IPS DF 6.9 (cell line): ENCODE measurements at regions not wholly inside any gene's neighbourhood (a gene's known extent, or its start where the extent isn't known, plus 50 kb on each side); places are given as distances from the start of the nearest gene placed in this dataset.

Source experiments
- DNase-seq: peaks from one replicate; pipeline ENCODE4 v3.0.0-alpha.2; 2013; ENCODE audit warnings: low read depth, low spot score
- H3K27ac ChIP-seq: one replicate; pipeline ENCODE4 v1.5.1; 2013; ENCODE audit warnings: low read length, control low read depth
- H3K27me3 ChIP-seq: 2 replicates; pipeline ENCODE4 v1.6.1; 2013; ENCODE audit warnings: mild to moderate bottlenecking, low read length; ENCODE audit not compliant: control insufficient read depth, insufficient read depth
- H3K36me3 ChIP-seq: 2 replicates; pipeline ENCODE4 v1.6.1; 2013; ENCODE audit warnings: low read length; ENCODE audit not compliant: control insufficient read depth, insufficient read depth
- H3K4me1 ChIP-seq: 2 replicates; pipeline ENCODE4 v1.6.1; 2013; ENCODE audit warnings: low read length; ENCODE audit not compliant: control insufficient read depth, insufficient read depth
- H3K4me3 ChIP-seq: 2 replicates; pipeline ENCODE4 v1.5.1; 2013; ENCODE audit warnings: mild to moderate bottlenecking, low read length
- H3K9me3 ChIP-seq: 2 replicates; pipeline ENCODE4 v1.6.1; 2013; ENCODE audit warnings: low read length, inconsistent platforms; ENCODE audit not compliant: control insufficient read depth, insufficient read depth
- WGBS: extraction: QIAGEN DNeasy Blood & Tissue Kit; methylation state at CpG from one replicate; pipeline ENCODE4 v1.1.7; 2013; ENCODE audit warnings: mixed read lengths, missing lambda C conversion rate; ENCODE audit not compliant: insufficient read length, insufficient coverage; 5-methylcytosine and 5-hydroxymethylcytosine counted together

DNA sequence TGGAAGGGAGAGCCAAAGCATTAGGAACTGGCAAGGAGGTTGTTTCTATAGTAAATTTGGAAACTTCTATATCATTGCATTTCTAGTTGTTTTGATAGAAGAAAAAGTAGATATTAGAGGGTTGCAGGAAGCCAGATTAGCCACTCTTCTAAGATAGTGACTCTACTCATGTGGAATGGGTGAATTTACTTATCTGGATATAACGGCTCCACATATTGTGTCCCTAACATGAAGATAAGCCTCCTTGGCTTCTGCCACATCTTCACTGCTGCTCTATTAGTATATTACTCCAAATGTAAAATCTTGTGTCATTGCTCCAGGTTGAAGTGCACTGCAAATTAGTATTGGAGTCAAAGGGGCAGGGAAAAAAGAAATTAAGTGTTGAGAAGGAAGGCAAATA is 283.3 kb downstream of the CASP12 start:
- no peak overlapping the region for H3K27ac ChIP-seq
- no peaks in the 10 kb centered on the region for H3K9me3 ChIP-seq
- no peak overlapping the region for H3K4me3 ChIP-seq
- H3K4me1 ChIP-seq: no peaks in the 10 kb centered on the region
- H3K36me3 ChIP-seq: no peaks in the 10 kb centered on the region
- DNase-seq: no peak
- H3K27me3 ChIP-seq: no peaks in the 10 kb centered on the region
- WGBS: no CpG with 5 or more reads among the region's 1 CpG

DNA sequence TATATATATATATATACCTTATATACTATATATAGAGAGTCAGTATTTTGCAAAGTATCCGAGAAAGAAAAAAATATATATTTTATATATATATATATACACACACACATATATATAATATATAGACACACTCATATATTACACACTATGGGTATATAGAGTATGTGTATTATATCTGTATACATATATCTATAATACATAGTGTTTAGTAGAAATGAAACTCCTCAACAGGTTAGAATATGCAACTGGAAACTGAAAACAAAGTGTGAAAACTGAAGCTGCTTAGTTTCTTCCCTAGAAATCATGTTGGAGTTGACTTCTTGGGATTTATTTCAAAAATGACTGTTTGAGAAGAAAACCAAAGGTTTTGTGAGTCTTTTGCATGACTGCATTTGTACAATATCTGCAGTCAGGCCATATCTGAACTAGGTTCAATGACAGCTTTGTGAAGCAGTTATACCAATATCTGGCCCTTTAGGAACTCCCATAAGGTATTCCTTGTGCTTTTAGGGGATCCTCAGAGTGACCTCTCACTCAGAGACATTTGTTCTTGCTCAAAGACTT is 284.1 kb downstream of the CASP12 start:
- no peaks in the 10 kb centered on the region for H3K27me3 ChIP-seq
- H3K36me3 ChIP-seq: no peaks in the 10 kb centered on the region
- WGBS: no CpG with 5 or more reads among the region's 1 CpG
- H3K4me3 ChIP-seq: no peak overlapping the region
- H3K27ac ChIP-seq: no peak overlapping the region
- no peak for DNase-seq
- H3K9me3 ChIP-seq: no peaks in the 10 kb centered on the region
- no peaks in the 10 kb centered on the region for H3K4me1 ChIP-seq

DNA sequence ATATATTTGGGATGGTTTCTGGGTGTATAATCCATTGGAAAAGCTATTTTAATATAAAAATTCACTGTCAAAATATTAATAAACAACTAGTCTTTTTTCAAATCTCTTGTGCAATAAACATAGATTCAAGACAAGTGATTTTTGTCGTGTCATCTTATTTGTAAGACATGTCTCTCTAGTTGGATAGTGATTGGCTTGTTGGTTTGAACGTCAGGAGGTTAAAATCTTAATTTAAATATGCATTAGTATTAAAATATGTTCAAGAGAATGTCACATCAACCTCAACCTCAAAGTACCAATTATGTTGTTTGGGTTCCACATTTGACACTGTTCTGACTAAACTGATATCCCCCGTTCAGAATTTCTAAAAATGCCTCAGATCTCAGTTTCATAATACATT is 287.6 kb downstream of the CASP12 start:
- Histone ChIP-seq H3K36me3 (no peaks in the 10 kb centered on the region), H3K4me1 (no peaks in the 10 kb centered on the region), H3K9me3 (no peaks in the 10 kb centered on the region), H3K27me3 (no peaks in the 10 kb centered on the region), H3K27ac (no peak overlapping the region), H3K4me3 (no peak overlapping the region)
- no CpG with 5 or more reads among the region's 3 CpGs for WGBS
- DNase-seq: no peak

DNA sequence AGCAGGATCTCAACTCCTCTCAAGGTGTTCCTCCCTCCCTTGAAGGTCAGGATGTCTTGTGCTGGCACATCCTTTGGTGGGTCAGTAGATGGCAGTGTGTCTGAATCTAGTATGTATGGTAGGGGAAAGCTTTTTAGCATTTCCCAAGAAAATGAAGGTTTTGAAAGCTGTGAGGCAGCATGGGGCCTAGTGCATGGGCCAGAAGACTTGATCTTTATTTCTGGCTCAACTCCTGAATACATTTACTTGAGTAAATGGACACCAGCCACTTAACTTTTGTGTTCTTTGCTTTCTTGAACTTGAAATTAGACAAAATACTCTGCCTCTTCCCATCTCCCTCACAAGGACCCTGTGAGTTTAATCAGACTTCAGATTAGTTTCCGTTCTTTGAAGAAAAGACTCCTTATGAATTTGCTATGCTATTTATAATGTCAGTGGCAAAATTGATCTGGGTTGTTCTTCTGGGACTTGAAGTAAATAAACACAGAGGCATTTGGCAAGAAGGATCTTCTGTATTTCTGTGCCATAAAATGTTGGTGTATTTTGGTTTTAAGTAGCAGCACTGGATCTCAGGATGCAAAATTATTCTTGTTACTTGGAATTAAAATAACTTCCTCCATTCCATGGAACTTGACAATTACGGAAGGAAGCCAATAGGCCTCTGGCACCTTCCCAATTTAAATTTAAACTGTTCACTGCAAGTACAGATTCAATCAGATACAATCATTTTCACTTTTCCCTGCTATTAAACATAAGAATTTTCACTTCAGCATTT is 288.8 kb downstream of the CASP12 start:
- Histone ChIP-seq H3K27ac (no peak overlapping the region), H3K4me3 (no peak overlapping the region), H3K27me3 (no peaks in the 10 kb centered on the region), H3K36me3 (no peaks in the 10 kb centered on the region), H3K9me3 (no peaks in the 10 kb centered on the region), H3K4me1 (no peaks in the 10 kb centered on the region)
- no CpG with 5 or more reads among the region's 2 CpGs for WGBS
- peak; percentile 61 for DNase-seq

DNA sequence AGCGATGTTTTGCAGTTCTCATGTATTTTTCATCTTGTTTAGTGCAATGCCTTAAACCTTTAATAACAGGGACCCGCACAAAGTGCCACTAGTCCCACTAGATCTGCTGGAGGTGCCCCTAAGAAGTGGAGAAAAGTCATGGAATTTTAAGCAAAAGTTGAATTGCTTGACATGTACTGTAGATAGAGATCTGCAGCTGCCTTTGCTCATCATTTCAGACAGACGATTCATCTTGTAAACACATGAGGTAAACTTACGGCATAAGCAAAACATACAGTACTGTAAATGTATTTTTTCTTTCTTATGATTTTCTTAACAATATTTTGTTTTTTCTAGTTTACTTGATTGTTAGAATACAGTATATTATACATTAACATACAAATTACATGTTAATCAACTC is 295.6 kb downstream of the CASP12 start:
- H3K27me3 ChIP-seq: no peaks in the 10 kb centered on the region
- no peaks in the 10 kb centered on the region for H3K9me3 ChIP-seq
- no CpG with 5 or more reads among the region's 4 CpGs for WGBS
- no peaks in the 10 kb centered on the region for H3K4me1 ChIP-seq
- no peaks in the 10 kb centered on the region for H3K36me3 ChIP-seq
- H3K27ac ChIP-seq: no peak overlapping the region
- no peak for DNase-seq
- no peak overlapping the region for H3K4me3 ChIP-seq

DNA sequence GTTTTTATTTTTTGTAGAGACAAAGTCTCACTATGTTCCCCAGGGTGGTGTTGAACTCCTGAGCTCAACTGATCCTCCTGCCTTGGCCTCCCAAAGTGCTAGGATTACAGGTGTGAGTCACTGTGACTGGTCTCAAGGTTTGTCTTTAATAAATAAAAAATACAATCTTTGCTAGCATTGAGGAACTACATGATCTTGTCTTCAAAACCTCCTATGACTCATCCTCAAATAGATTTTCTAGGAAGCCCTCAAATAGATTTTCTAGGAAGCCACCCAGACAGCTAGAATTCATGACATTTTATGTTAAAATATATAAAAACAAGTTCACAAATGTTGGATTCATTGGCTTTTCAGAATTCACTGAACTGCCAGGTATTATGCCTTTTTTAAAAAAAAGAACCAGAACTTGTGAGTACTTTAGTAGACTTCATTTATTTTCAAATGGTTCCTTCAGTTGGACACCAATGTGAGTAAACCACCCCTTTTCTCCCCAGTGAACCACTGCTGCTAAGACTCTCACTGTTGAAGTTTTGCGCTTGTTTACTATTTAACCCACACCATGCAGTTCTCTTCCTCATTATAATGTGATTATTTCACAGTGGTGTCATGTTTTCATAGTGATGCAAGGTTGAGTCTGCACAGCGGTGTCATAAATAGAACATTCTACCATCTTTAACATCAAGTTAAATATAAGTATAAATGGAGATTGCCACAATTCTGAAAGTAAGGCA is 303.9 kb downstream of the CASP12 start:
- no CpG with 5 or more reads among the region's 2 CpGs for WGBS
- no peaks in the 10 kb centered on the region for H3K9me3 ChIP-seq
- DNase-seq: no peak

DNA sequence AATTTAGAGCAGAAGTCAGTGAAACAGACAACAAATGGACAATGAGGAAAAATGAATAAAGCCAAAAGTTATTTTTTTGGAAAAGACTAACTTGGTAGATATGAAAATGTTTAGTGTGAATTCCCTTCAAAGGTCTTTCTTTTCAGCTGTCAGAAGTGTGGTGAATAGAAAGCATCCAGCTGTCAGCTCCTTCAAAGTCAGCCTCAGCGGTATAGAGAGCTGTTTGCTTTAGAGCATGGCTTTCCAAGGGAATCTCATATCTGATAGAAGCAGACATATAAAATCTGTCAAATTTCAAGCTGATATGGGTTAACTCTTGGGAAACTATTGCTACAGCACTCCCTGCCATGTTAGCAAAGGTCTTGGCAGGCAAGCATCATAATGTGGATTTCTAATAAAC is 309.3 kb downstream of the CASP12 start:
- Histone ChIP-seq H3K9me3 (no peaks in the 10 kb centered on the region), H3K4me1 (no peaks in the 10 kb centered on the region), H3K36me3 (no peaks in the 10 kb centered on the region), H3K27ac (no peak overlapping the region), H3K27me3 (no peaks in the 10 kb centered on the region), H3K4me3 (no peak overlapping the region)
- no CpG with 5 or more reads among the region's 1 CpG for WGBS
- DNase-seq: no peak

More for the DNA sequence above, 303.9 kb downstream of the CASP12 start:
- no peaks in the 10 kb centered on the region for H3K4me1 ChIP-seq
- H3K4me3 ChIP-seq: no peak overlapping the region
- H3K36me3 ChIP-seq: no peaks in the 10 kb centered on the region
- no peak overlapping the region for H3K27ac ChIP-seq
- no peaks in the 10 kb centered on the region for H3K27me3 ChIP-seq

DNA sequence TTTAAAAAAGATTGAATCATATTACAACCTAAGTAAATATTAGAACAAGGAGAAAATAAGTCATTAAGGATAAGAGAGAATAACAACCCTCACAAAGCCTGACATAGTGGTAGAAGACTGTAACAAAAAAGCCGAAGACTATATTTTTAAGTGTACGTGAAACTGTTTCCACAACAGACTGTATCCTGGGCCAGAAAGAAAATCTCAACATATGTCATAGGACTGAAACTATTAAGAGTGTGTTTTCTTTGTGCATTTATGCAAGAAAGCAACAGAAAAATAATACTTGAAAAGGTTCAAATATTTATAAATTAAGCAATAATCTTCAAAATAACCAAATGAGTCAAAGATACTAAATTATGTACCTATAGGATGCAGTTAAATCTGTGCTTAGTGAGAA is 309.8 kb downstream of the CASP12 start:
- H3K27ac ChIP-seq: no peak overlapping the region
- no CpG with 5 or more reads among the region's 2 CpGs for WGBS

DNA sequence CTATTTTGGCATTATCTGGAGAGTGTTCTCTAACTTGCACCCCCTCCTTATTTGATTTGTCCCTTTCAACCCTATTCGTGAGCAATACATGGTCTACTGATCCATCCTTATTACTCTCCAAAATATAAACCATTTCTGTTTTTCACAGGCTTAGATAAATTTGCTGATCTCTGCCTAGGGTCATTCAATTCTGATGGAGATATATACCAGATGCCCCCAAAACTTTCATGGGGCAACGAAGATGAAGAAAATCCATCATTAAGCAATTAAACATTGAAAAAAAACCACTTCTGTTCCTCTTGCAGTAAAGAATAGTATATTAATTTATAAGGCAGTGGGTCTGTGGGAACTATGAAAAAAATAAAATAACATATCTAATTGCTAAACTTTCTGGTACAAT is 313.4 kb downstream of the CASP12 start:
- H3K4me3 ChIP-seq: no peak overlapping the region
- no peaks in the 10 kb centered on the region for H3K27me3 ChIP-seq
- DNase-seq: no peak
- no peaks in the 10 kb centered on the region for H3K9me3 ChIP-seq
- H3K27ac ChIP-seq: no peak overlapping the region
- no peaks in the 10 kb centered on the region for H3K4me1 ChIP-seq
- no peaks in the 10 kb centered on the region for H3K36me3 ChIP-seq
- WGBS: no CpG with 5 or more reads among the region's 2 CpGs

More for the DNA sequence above, 309.8 kb downstream of the CASP12 start:
- no peak for DNase-seq
- no peaks in the 10 kb centered on the region for H3K9me3 ChIP-seq
- no peaks in the 10 kb centered on the region for H3K27me3 ChIP-seq
- H3K36me3 ChIP-seq: no peaks in the 10 kb centered on the region
- no peak overlapping the region for H3K4me3 ChIP-seq
- no peaks in the 10 kb centered on the region for H3K4me1 ChIP-seq

DNA sequence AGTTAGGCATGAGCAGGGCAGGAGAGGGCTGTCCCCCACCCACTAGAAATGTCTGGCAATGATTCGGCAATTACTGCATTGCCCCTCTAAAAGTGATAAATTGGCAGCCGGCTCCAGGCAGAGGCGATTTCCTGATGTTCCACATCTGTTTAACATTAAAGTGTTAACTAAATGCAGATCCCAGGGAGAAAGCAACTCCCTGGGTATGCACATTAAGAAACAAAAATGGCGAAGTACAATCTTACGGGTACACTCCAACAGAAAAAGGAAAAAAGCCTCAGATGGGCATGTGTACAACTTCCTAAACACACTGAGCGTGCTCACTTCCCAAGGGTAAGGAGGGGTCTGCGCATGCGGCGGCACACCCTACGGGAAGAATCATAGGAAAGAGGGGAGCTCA is 314.4 kb downstream of the CASP12 start:
- DNase-seq: no peak
- no CpG with 5 or more reads among the region's 10 CpGs for WGBS
- no peak overlapping the region for H3K27ac ChIP-seq

More for the DNA sequence above, 314.4 kb downstream of the CASP12 start:
- Histone ChIP-seq H3K9me3 (no peaks in the 10 kb centered on the region), H3K4me1 (no peaks in the 10 kb centered on the region), H3K36me3 (no peaks in the 10 kb centered on the region), H3K27me3 (no peaks in the 10 kb centered on the region), H3K4me3 (no peak overlapping the region)
